ENCODE measurements at regions not wholly inside any gene's neighbourhood (a gene's known extent, or its start where the extent isn't known, plus 50 kb on each side); places are given as distances from the start of the nearest gene placed in this dataset.
A peak's percentile ranks its signal among the peaks of the same experiment; 100 is the strongest.
"Not testable (repeated sequence)": the region's sequence is repeated elsewhere in the genome, so short reads cannot be mapped to it uniquely, and the experiment has no call there.

DNA sequence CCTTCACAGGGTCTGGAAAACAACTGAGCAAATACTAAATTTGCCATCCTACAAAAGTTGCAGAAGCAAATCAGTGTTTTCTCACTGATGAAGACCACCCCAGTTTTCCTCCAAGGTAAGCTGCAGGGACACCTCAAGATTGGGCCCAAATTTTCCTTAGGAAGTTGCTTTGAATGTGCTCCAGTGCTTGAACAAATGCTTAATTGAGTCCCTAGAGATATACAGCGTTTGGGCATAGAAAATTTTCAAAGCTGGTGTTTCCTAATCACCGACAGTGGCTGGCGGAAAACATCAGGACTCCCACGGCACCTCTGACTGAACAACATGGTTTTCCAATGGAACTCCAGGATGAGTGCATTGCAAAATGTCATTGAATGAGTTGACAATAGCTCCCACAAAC, 92.5 kb upstream of the HMGA2 start:
- RAD21 ChIA-PET (ENCODE audit: low non-redundant PET in 1 of 2, low total read pairs in 2 of 2, uncharacterized antibody in 2 of 2, unreplicated experiment in 2 of 2), result no interaction called here
- CTCF ChIA-PET, result no interaction called here
- Histone ChIP-seq H4K20me1 (ENCODE audit: insufficient read depth) (no peaks in the 10 kb centered on the region), H3K27ac (ENCODE audit: low read depth, low read length) (peak overlapping the region; percentile 98; the same call in 1 of the 2 replicates), H3K79me2 (ENCODE audit: insufficient read depth, low read length) (peaks cover 22% of the 10 kb centered on the region), H3K4me1 (ENCODE audit: control insufficient read depth in 1 of 2, insufficient read depth in 2 of 2, low read length in 2 of 2) (peaks cover 25 to 37% of the 10 kb centered on the region in 2 experiments), H3K9me2 (ENCODE audit: insufficient read depth) (no peaks in the 10 kb centered on the region), H3K27me3 (ENCODE audit: insufficient read depth, low read length) (no peaks in the 10 kb centered on the region), H3K9me3 (ENCODE audit: control insufficient read depth in 1 of 2, insufficient read depth in 1 of 2, low read depth in 1 of 2, low read length in 2 of 2) (peaks cover 0 to 6% of the 10 kb centered on the region in 2 experiments; a peak in 1 of 4 replicates), H3K36me3 (ENCODE audit: control insufficient read depth in 1 of 2, insufficient read depth in 2 of 2, low read length in 2 of 2) (no peaks in the 10 kb centered on the region), H3K4me2 (ENCODE audit: low read length) (no peak overlapping the region), H2AFZ (ENCODE audit: low read depth, low read length, poor library complexity, severe bottlenecking) (no peak overlapping the region), H3K9ac (ENCODE audit: low read length) (no peak overlapping the region), H3K4me3 (replicated peaks in 1 of 2; ENCODE audit: low read depth in 1 of 2, low read length in 2 of 2) (no peak overlapping the region)
- intact Hi-C loops (cut with micrococcal nuclease), result no loop called here
- DNase-seq (ENCODE audit: low read depth, low spot score) (no peak), ATAC-seq (no peak)
- no peak for TF ChIP-seq MAX (IDR thresholded peaks at IDR 0.05)
- TF ChIP-seq EZH2phosphoT487 (IDR thresholded peaks at IDR 0.05; ENCODE audit: borderline replicate concordance), result no peak
- no peak for TF ChIP-seq FOSL1 (IDR thresholded peaks at IDR 0.05; ENCODE audit: low read depth)
- no peak for TF ChIP-seq CEBPB (IDR thresholded peaks at IDR 0.05; ENCODE audit: low read depth)
- TF ChIP-seq JUND (IDR thresholded peaks at IDR 0.05), result no peak
- TF ChIP-seq, protein P1, sequence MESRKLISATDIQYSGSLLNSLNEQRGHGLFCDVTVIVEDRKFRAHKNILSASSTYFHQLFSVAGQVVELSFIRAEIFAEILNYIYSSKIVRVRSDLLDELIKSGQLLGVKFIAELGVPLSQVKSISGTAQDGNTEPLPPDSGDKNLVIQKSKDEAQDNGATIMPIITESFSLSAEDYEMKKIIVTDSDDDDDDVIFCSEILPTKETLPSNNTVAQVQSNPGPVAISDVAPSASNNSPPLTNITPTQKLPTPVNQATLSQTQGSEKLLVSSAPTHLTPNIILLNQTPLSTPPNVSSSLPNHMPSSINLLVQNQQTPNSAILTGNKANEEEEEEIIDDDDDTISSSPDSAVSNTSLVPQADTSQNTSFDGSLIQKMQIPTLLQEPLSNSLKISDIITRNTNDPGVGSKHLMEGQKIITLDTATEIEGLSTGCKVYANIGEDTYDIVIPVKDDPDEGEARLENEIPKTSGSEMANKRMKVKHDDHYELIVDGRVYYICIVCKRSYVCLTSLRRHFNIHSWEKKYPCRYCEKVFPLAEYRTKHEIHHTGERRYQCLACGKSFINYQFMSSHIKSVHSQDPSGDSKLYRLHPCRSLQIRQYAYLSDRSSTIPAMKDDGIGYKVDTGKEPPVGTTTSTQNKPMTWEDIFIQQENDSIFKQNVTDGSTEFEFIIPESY (IDR thresholded peaks at IDR 0.05; ENCODE audit: extremely low read depth, insufficient replicate concordance, low read length), result no peak
- TF ChIP-seq ZNF274 (IDR thresholded peaks at IDR 0.05; ENCODE audit: low read depth, low read length), result no peak
- no peak for TF ChIP-seq SIN3A (IDR thresholded peaks at IDR 0.05; ENCODE audit: low read depth)
- no peak for TF ChIP-seq CBX3 (IDR thresholded peaks at IDR 0.05; ENCODE audit: low read depth)
- no peak for TF ChIP-seq RAD21 (IDR thresholded peaks at IDR 0.05; ENCODE audit: low read depth)
- no peak for TF ChIP-seq SRF (IDR thresholded peaks at IDR 0.05; ENCODE audit: low read depth)
- no peak for TF ChIP-seq YY1 (IDR thresholded peaks at IDR 0.05; ENCODE audit: extremely low read depth, insufficient replicate concordance, low read depth, low read length)
- no peak for TF ChIP-seq TCF7L2 (IDR thresholded peaks at IDR 0.05; ENCODE audit: borderline replicate concordance, extremely low read depth, insufficient read depth, insufficient read length)
- TF ChIP-seq POLR2AphosphoS5 (IDR thresholded peaks at IDR 0.05; ENCODE audit: low read depth, low read length), result no peak
- no peak for TF ChIP-seq POLR2A (IDR thresholded peaks at IDR 0.05; ENCODE audit: borderline replicate concordance, extremely low read depth, insufficient read depth, insufficient read length)
- POLR2A ChIA-PET, result interaction anchor here (1.4 kb wide), 1 partner anchor 15 kb away, joined by 4 read pairs; no protein-coding TSS in a partner anchor
- no TSS peak for BruUV-seq (replicated peaks)

DNA sequence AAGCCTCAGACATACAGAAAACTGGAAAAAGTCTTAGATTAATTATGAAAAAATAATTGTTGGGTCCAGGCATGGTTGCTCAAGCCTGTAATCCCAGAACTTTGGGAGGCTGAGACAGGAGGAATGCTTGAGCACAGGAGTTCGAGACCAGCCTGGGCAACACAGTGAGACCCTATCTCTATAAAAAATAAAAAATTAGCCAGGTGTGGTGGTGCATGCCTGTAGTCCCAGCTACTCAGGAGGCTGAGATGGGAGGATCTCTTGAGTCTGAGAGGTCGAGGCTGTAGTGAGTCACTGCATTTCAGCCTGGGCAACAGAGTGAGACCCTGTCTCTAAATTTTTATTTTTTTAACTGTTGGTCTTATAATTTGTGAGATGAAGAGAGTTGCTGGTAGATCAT, 90.6 kb upstream of the HMGA2 start:
- BruUV-seq (replicated peaks); ATAC-seq; intact Hi-C loops (cut with micrococcal nuclease); H2AFZ ChIP-seq (ENCODE audit: low read depth, low read length, poor library complexity, severe bottlenecking); POLR2A ChIA-PET; RAD21 ChIA-PET (ENCODE audit: low non-redundant PET in 1 of 2, low total read pairs in 2 of 2, uncharacterized antibody in 2 of 2, unreplicated experiment in 2 of 2); H3K9me2 ChIP-seq (ENCODE audit: insufficient read depth); H3K79me2 ChIP-seq (ENCODE audit: insufficient read depth, low read length); H3K36me3 ChIP-seq (ENCODE audit: control insufficient read depth in 1 of 2, insufficient read depth in 2 of 2, low read length in 2 of 2); H3K27ac ChIP-seq (ENCODE audit: low read depth, low read length); H3K9ac ChIP-seq (ENCODE audit: low read length); H4K20me1 ChIP-seq (ENCODE audit: insufficient read depth); H3K4me3 ChIP-seq (replicated peaks in 1 of 2; ENCODE audit: low read depth in 1 of 2, low read length in 2 of 2); H3K9me3 ChIP-seq (ENCODE audit: control insufficient read depth in 1 of 2, insufficient read depth in 1 of 2, low read depth in 1 of 2, low read length in 2 of 2); H3K4me2 ChIP-seq (ENCODE audit: low read length); DNase-seq (ENCODE audit: low read depth, low spot score); CTCF ChIA-PET; H3K27me3 ChIP-seq (ENCODE audit: insufficient read depth, low read length): not testable (repeated sequence)
- peaks cover 11 to 18% of the 10 kb centered on the region in 2 experiments for H3K4me1 ChIP-seq (ENCODE audit: control insufficient read depth in 1 of 2, insufficient read depth in 2 of 2, low read length in 2 of 2)

Data from HCT116 (cell line).